ENCODE measurements at regions not wholly inside any gene's neighbourhood (a gene's known extent, or its start where the extent isn't known, plus 50 kb on each side); places are given as distances from the start of the nearest gene placed in this dataset.

DNA sequence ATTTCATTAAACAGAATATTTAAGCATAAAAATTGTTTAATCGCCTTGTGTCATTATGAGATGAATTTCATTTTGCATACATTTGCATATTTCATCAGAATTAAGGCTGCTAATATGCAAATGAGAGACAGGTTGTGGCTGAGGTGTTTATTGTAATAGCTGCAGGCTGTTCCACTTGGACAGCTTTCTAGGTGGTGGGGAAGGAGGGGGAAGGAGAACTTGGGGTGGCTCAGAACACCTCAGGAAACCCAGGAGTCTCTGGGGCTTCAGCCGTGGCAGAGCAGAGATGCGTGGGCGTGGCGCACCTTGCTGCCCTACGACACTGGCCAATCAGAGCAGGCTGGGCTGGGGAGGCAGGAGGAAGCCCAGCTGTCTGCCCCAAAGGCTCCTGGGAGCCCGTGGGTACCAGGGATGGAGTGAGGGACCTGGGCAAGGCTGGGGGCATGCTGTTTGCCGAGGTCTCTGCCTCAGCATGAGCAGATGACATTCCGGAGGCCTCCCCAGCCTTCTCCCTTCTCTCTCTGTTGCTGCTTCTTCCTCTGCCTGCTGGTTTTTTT is 542.9 kb downstream of the MN1 start:
- TF ChIP-seq, protein P1, sequence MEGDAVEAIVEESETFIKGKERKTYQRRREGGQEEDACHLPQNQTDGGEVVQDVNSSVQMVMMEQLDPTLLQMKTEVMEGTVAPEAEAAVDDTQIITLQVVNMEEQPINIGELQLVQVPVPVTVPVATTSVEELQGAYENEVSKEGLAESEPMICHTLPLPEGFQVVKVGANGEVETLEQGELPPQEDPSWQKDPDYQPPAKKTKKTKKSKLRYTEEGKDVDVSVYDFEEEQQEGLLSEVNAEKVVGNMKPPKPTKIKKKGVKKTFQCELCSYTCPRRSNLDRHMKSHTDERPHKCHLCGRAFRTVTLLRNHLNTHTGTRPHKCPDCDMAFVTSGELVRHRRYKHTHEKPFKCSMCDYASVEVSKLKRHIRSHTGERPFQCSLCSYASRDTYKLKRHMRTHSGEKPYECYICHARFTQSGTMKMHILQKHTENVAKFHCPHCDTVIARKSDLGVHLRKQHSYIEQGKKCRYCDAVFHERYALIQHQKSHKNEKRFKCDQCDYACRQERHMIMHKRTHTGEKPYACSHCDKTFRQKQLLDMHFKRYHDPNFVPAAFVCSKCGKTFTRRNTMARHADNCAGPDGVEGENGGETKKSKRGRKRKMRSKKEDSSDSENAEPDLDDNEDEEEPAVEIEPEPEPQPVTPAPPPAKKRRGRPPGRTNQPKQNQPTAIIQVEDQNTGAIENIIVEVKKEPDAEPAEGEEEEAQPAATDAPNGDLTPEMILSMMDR (IDR thresholded peaks at IDR 0.05; ENCODE audit: insufficient read depth, low read depth, low read length): no peak
- TF ChIP-seq EZH2 (IDR thresholded peaks at IDR 0.05; ENCODE audit: insufficient read depth, low read length): no peak

All from astrocyte (in vitro differentiated cells and primary cell).